Lower leg skin (tissue), 3 donors: ENCODE measurements at regions not wholly inside any gene's neighbourhood (a gene's known extent, or its start where the extent isn't known, plus 50 kb on each side); places are given as distances from the start of the nearest gene placed in this dataset.

Experiments
- CTCF ChIP-seq, 3 donors: fragments of 450-650 bp; IDR thresholded peaks; one replicate each; pipeline ENCODE4 v1.5.1; 2016; ENCODE audit warnings: antibody characterized with exemption in 3 of 3, mild to moderate bottlenecking in 3 of 3, moderate library complexity in 2 of 3
- POLR2A ChIP-seq, 2 donors: fragments of 450-650 bp; IDR thresholded peaks; one replicate each; pipeline ENCODE4 v1.6.1; 2016 to 2017; ENCODE audit warnings: antibody characterized with exemption in 2 of 2, mild to moderate bottlenecking in 1 of 2, moderate library complexity in 1 of 2

- TF ChIP-seq CTCF (IDR thresholded peaks at IDR 0.05) (no peak), POLR2A (IDR thresholded peaks at IDR 0.05) (no peak)
These were observed 70.9 kb upstream of the TPRG1 start for GRCh38 chr3:189100866-189101265.
